HG03139 (cell line): ENCODE measurements at regions not wholly inside any gene's neighbourhood (a gene's known extent, or its start where the extent isn't known, plus 50 kb on each side); places are given as distances from the start of the nearest gene placed in this dataset.
A peak's percentile ranks its signal among the peaks of the same experiment; 100 is the strongest.

Experiments used
- ATAC-seq: cut with Tn5 transposase; IDR thresholded peaks from one replicate; pipeline ENCODE4 v1.9.1; 2021; ENCODE audit not compliant: unreplicated experiment

- no peak for ATAC-seq
These were observed 80.8 kb upstream of the IL12A start for GRCh38 chr3:159907828-159908227.

GRCh38 chr3:159910991-159911663 lies 77.5 kb upstream of the IL12A start:
- no peak for ATAC-seq

GRCh38 chr3:159911664-159912037 lies 77.0 kb upstream of the IL12A start:
- ATAC-seq, result no peak

- no peak for ATAC-seq
These were observed 74.8 kb upstream of the IL12A start for GRCh38 chr3:159913712-159914414.

GRCh38 chr3:159914426-159914825 lies 74.2 kb upstream of the IL12A start:
- no peak for ATAC-seq

GRCh38 chr3:159916052-159916451 lies 72.6 kb upstream of the IL12A start:
- ATAC-seq, result no peak

GRCh38 chr3:159917141-159917540 lies 71.5 kb upstream of the IL12A start:
- ATAC-seq, result no peak

GRCh38 chr3:159919873-159920272 lies 68.8 kb upstream of the IL12A start:
- peak; percentile 64 for ATAC-seq

- ATAC-seq, result no peak
These were observed 66.3 kb upstream of the IL12A start for GRCh38 chr3:159922193-159922840.

GRCh38 chr3:159922861-159923312 lies 65.7 kb upstream of the IL12A start:
- peak; percentile 92 for ATAC-seq

- no peak for ATAC-seq
These were observed 65.3 kb upstream of the IL12A start for GRCh38 chr3:159923336-159923735.

GRCh38 chr3:159923956-159924355 lies 64.7 kb upstream of the IL12A start:
- no peak for ATAC-seq

GRCh38 chr3:159924411-159924810 lies 64.2 kb upstream of the IL12A start:
- ATAC-seq, result no peak

- ATAC-seq, result no peak
These were observed 63.4 kb upstream of the IL12A start for GRCh38 chr3:159925248-159925647.

GRCh38 chr3:159926573-159926972 lies 62.1 kb upstream of the IL12A start:
- no peak for ATAC-seq

GRCh38 chr3:159928071-159928491 lies 60.6 kb upstream of the IL12A start:
- ATAC-seq, result no peak

GRCh38 chr3:159928666-159929065 lies 60.0 kb upstream of the IL12A start:
- ATAC-seq, result no peak

- peak; percentile 59 for ATAC-seq
These were observed 59.2 kb upstream of the IL12A start for GRCh38 chr3:159929171-159930141.

GRCh38 chr3:159934216-159934615 lies 54.4 kb upstream of the IL12A start:
- ATAC-seq, result no peak

- ATAC-seq, result no peak
These were observed 52.1 kb upstream of the IL12A start for GRCh38 chr3:159936541-159936940.
